Activated gamma-delta T cell treated with Interleukin-2 at 50 U/mL for 16 hours (primary cell): ENCODE measurements at regions not wholly inside any gene's neighbourhood (a gene's known extent, or its start where the extent isn't known, plus 50 kb on each side); places are given as distances from the start of the nearest gene placed in this dataset.
A peak's percentile ranks its signal among the peaks of the same experiment; 100 is the strongest.
"Not testable (repeated sequence)": the region's sequence is repeated elsewhere in the genome, so short reads cannot be mapped to it uniquely, and the experiment has no call there.

Experiments used
- DNase-seq: peaks from one replicate; pipeline ENCODE4 v3.0.0-alpha.2; 2020

- no peak for DNase-seq
Observed at GRCh38 chrX:115702982-115703381, 142.0 kb downstream of the PLS3 start.

GRCh38 chrX:115709039-115709438, 148.1 kb downstream of the PLS3 start:
- no peak for DNase-seq

GRCh38 chrX:115712484-115712883, 151.5 kb downstream of the PLS3 start:
- no peak for DNase-seq

GRCh38 chrX:115713460-115713859, 152.5 kb downstream of the PLS3 start:
- no peak for DNase-seq

DNA sequence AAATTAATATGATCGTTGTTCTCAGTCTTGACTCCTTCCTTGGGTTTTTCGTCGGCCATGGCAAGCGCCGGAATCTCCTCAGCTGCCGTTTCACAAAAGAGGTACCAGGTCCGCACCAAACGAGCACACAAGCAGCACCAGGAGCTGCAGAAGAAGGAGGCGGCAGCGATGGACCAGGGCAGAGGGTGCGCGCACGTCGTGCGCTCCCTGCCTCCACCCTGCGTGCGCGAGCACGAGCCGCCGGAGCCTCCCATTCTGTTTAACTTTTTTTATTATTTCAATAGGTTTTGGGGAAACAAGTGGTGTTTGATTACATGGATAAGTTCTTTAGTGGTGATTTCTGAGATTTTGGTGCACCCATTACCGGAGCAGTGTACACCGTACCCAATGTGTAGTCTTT, 158.2 kb downstream of the PLS3 start:
- no peak for DNase-seq

DNA sequence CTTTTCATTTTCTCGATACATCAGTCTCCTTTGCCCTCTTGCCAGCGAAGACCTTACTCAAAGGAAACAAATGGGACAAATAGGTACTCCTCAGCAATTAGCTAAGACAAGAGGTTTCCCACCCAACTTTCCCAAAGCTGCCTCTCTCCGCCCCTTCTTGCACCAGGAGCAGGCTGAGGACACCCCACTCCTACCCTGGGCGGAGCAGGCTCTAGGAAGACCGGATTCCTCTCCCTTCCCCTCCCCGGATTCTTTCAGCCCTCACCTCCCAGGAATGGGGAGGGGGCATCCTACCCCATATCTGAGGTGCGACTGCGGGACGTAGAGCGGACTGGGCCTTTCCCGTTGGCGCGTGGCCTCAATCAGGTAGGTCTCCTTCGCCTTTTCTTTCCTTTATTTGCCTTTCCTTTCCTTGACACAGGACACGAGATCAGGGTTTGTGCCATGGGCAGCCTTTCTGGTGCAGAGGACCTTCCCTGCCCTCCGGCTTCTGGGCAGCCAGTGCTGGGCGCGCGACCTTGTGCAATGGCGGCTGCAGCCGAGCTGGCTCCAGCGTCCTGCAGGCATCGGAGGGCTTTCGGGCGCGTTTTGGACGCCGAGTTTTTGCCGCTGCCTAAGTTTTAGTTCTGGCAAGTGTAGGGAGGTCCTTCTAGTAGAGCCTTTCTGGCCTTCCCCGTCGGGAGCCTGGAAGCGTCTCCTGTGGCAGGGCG, 161.9 kb downstream of the PLS3 start:
- DNase-seq: not testable (repeated sequence)

- DNase-seq: not testable (repeated sequence)
Observed at GRCh38 chrX:115725370-115725769, 164.4 kb downstream of the PLS3 start.

DNA sequence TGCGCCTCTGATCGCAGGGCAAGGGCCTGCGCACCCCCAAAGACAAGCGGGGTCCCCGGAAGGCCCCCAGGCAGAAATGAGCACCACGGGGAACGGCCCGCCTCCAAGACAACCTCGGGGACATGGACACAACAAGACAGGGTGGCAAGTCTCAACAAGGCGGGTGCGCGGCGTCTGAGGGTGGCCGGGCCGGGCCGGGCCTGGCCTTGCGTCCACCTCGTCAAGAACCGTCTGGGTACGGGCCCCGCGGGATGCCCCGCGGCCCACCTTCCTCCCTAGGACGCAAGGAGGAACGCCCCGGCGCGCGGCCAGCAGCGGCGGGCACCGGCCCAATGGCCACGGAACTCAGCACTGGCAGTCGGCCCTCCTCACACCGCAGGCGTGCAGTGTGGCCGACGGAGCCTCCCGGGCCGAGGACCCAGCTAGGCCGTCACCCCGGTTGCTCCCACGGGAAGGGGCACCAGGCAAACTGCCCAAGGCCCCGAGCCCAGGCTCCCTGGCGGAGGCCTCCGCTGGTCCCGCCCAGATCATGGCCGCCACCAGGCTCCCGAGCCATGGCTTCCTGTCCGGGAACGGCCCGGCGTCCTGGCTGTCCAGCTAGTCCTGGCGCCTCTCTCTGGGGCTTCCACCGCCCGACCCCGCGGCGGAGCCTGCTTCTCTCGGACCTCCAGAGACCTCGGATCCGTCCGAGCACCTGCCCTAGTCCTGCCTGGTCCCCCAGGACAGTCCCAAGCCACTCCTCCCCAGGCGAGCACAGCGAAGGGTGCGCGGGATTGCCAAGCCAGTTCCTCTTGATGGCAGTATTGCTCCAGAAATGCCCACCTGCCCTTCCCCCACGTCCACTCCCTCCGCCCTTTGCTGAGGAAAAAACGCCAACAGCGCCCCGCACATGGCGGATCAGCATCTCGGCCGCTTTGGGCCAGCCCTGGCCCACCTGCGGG, 167.1 kb downstream of the PLS3 start:
- DNase-seq: peak; percentile 40

DNA sequence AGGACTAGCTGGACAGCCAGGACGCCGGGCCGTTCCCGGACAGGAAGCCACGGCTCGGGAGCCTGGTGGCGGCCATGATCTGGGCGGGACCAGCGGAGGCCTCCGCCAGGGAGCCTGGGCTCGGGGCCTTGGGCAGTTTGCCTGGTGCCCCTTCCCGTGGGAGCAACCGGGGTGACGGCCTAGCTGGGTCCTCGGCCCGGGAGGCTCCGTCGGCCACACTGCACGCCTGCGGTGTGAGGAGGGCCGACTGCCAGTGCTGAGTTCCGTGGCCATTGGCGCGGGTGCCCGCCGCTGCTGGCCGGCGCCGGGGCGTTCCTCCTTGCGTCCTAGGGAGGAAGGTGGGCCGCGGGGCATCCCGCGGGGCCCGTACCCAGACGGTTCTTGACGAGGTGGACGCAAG, 171.6 kb downstream of the PLS3 start:
- DNase-seq: not testable (repeated sequence)

DNA sequence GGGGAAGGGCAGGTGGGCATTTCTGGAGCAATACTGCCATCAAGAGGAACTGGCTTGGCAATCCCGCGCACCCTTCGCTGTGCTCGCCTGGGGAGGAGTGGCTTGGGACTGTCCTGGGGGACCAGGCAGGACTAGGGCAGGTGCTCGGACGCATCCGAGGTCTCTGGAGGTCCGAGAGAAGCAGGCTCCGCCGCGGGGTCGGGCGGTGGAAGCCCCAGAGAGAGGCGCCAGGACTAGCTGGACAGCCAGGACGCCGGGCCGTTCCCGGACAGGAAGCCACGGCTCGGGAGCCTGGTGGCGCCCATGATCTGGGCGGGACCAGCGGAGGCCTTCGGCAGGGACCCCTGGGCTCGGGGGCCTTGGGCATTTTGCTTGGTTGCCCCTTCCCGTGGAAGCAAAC, 174.3 kb downstream of the PLS3 start:
- DNase-seq: not testable (repeated sequence)
